ENCODE measurements at regions not wholly inside any gene's neighbourhood (a gene's known extent, or its start where the extent isn't known, plus 50 kb on each side); places are given as distances from the start of the nearest gene placed in this dataset.
"Not testable (repeated sequence)": the region's sequence is repeated elsewhere in the genome, so short reads cannot be mapped to it uniquely, and the experiment has no call there.

DNA sequence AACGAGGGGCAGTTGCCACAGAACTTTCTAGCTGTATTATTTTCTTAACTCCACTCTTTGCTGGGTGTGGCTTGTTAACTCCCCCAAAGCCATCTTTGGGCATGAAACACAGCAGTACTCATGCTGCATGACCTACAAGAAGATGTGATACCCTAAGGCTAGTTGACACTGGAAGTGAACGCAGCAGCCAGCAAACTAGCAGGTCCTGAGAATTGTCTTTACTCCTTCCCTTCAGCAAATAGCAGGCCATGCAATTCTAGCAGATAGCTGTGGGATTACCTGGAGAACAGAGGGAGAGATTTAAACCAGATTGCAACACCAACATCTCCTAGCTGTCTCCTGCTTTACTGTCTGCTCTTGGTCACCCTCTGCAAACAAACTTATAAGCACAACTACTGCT is 688.0 kb upstream of the ZWINT start:
- no peak overlapping the region for H3K4me3 Mint-ChIP-seq
- no peaks in the 10 kb centered on the region for H3K36me3 Mint-ChIP-seq (ENCODE audit: insufficient read depth)
- no peak for DNase-seq (ENCODE audit: low spot score in 2 of 2)
- H3K4me1 Mint-ChIP-seq: no peaks in the 10 kb centered on the region
- no peak for ATAC-seq (replicated peaks; ENCODE audit: extremely low read depth, poor library complexity, severe bottlenecking)
- no peaks in the 10 kb centered on the region for H3K27me3 Mint-ChIP-seq
- H3K27ac Mint-ChIP-seq (ENCODE audit: low read depth): no peak overlapping the region
- H3K9me3 Mint-ChIP-seq: peaks cover 21% of the 10 kb centered on the region

DNA sequence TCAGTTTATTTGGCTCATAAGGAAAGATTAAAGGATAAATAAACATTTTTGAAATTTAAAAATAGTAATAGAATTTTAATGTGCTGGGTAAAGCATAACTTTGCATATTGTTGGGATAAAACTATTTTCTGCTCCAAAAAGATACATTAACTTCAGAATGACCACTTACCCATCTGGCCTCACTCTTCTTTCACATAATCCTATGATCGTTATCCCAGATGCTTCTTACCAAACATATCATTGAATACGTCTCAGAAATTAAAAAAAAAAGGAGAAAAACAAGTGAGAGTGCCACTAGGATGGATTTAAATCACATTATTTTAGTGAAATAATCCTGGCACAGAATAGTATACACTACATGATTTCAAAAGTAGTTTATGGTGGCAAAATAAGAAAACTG is 677.5 kb upstream of the ZWINT start:
- Mint-ChIP-seq H3K27me3 (no peaks in the 10 kb centered on the region), H3K4me1 (no peaks in the 10 kb centered on the region), H3K27ac (ENCODE audit: low read depth) (no peak overlapping the region), H3K9me3 (peaks cover 13% of the 10 kb centered on the region), H3K4me3 (no peak overlapping the region), H3K36me3 (ENCODE audit: insufficient read depth) (no peaks in the 10 kb centered on the region)
- no peak for ATAC-seq (replicated peaks; ENCODE audit: extremely low read depth, poor library complexity, severe bottlenecking)
- DNase-seq (ENCODE audit: low spot score in 2 of 2): no peak

DNA sequence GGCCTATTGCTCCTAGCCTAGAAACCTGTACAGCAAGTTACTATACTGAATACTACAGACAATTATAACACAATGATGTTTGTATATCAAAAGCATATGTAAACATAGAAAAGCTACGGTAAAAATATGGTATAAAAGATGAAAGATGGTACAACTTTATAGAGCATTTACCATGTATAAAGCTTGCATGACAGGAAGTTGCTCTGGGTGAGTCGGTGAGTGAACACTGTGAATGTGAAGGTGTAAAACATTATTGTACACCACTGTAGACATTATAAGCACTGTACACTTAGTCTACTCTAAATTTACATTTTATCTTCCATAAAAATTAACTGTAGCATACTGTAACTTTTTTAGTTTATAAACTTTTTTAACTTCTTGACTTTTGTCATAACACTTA is 674.3 kb upstream of the ZWINT start:
- no peak overlapping the region for H3K4me3 Mint-ChIP-seq
- H3K27ac Mint-ChIP-seq (ENCODE audit: low read depth): no peak overlapping the region
- H3K36me3 Mint-ChIP-seq (ENCODE audit: insufficient read depth): no peaks in the 10 kb centered on the region
- peaks cover 26% of the 10 kb centered on the region for H3K9me3 Mint-ChIP-seq
- no peaks in the 10 kb centered on the region for H3K27me3 Mint-ChIP-seq
- no peaks in the 10 kb centered on the region for H3K4me1 Mint-ChIP-seq
- ATAC-seq (replicated peaks; ENCODE audit: extremely low read depth, poor library complexity, severe bottlenecking): no peak
- no peak for DNase-seq (ENCODE audit: low spot score in 2 of 2)

DNA sequence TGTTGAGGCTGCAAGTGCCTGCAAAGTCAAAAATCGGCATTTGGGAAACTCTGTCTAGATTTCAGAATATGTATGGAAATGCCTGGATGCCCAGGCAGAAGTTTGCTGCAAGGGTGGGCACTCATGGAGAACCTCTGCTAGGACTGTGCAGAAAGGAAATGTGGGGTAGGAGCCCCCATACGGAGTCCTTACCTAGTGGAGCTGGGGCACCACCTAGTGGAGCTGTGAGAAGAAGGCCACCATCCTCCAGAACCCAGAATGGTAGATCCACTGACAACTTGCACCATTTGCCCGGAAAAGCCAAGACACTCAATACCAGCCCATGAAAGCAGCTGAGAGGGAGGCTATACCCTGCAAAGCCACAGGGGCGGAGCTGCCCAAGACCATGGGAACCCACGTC is 671.2 kb upstream of the ZWINT start:
- ATAC-seq (replicated peaks; ENCODE audit: extremely low read depth, poor library complexity, severe bottlenecking); H3K27me3 Mint-ChIP-seq; H3K4me3 Mint-ChIP-seq; H3K4me1 Mint-ChIP-seq; H3K36me3 Mint-ChIP-seq (ENCODE audit: insufficient read depth); H3K27ac Mint-ChIP-seq (ENCODE audit: low read depth); DNase-seq (ENCODE audit: low spot score in 2 of 2): not testable (repeated sequence)
- peaks cover 29% of the 10 kb centered on the region for H3K9me3 Mint-ChIP-seq

DNA sequence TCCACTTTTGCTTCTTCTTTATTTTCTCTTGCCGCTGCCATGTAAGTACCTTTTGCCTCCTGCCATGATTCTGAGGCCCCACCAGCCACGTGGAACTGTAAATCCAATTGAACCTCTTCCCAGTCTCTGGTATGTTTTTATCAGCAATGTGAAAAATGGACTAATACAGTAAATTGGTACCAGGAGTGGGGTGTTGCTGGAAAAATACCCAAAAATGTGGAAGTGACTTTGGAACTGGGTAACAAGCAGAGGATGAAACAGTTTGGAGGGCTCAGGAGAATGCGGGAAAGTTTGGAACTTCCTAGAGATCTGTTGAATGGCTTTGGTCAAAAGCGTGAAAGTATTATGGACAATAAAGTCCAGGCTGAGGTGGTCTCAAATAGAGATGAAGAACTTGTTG is 670.3 kb upstream of the ZWINT start:
- DNase-seq (ENCODE audit: low spot score in 2 of 2): no peak
- no peaks in the 10 kb centered on the region for H3K4me1 Mint-ChIP-seq
- no peak overlapping the region for H3K4me3 Mint-ChIP-seq
- H3K27ac Mint-ChIP-seq (ENCODE audit: low read depth): no peak overlapping the region
- H3K9me3 Mint-ChIP-seq: peaks cover 26% of the 10 kb centered on the region
- ATAC-seq (replicated peaks; ENCODE audit: extremely low read depth, poor library complexity, severe bottlenecking): no peak
- H3K27me3 Mint-ChIP-seq: no peaks in the 10 kb centered on the region
- H3K36me3 Mint-ChIP-seq (ENCODE audit: insufficient read depth): no peaks in the 10 kb centered on the region

DNA sequence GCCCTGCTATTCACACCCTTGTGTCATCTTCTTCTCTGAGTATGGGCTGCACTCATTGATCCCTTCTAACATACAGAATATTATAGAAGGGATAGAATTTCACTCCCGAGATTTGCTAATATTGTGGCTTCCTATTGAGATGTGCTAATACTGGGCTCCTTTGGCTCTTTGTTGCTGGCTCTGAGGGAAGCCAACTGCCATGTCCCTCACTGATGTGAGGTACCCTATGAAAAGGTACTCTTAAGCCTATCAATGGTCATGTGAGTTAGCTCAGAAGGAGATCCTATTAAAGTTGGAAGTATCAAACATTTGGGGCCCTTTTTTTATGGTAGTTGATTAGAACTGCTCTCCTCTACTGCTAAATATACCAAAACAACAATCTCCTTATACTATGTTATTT is 665.2 kb upstream of the ZWINT start:
- Mint-ChIP-seq H3K4me1 (no peaks in the 10 kb centered on the region), H3K4me3 (no peak overlapping the region), H3K27me3 (no peaks in the 10 kb centered on the region), H3K36me3 (ENCODE audit: insufficient read depth) (no peaks in the 10 kb centered on the region), H3K9me3 (peaks cover 9% of the 10 kb centered on the region), H3K27ac (ENCODE audit: low read depth) (no peak overlapping the region)
- DNase-seq (ENCODE audit: low spot score in 2 of 2) (no peak), ATAC-seq (replicated peaks; ENCODE audit: extremely low read depth, poor library complexity, severe bottlenecking) (no peak)

DNA sequence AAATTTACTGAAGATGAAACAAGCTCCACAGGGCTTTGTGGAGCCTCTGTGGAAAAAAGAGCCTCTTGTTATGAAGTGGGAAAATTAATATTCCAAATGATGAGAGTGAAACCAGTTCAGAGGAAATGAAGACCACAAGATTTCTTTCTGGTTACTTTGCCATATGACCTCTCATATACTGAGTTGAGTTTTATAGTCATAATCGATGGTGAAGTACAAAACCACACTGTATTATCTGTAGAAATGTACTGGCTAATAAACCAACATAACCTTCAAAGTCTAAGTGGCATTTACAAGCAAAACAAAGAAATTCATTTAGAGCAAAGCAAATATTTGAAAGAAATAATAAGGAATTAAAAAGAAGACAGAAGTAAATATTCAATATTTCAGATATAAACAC is 662.6 kb upstream of the ZWINT start:
- Mint-ChIP-seq H3K27me3 (no peaks in the 10 kb centered on the region), H3K27ac (ENCODE audit: low read depth) (no peak overlapping the region), H3K36me3 (ENCODE audit: insufficient read depth) (no peaks in the 10 kb centered on the region), H3K4me3 (no peak overlapping the region), H3K4me1 (no peaks in the 10 kb centered on the region), H3K9me3 (peaks cover 6% of the 10 kb centered on the region)
- DNase-seq (ENCODE audit: low spot score in 2 of 2): no peak
- ATAC-seq (replicated peaks; ENCODE audit: extremely low read depth, poor library complexity, severe bottlenecking): no peak

DNA sequence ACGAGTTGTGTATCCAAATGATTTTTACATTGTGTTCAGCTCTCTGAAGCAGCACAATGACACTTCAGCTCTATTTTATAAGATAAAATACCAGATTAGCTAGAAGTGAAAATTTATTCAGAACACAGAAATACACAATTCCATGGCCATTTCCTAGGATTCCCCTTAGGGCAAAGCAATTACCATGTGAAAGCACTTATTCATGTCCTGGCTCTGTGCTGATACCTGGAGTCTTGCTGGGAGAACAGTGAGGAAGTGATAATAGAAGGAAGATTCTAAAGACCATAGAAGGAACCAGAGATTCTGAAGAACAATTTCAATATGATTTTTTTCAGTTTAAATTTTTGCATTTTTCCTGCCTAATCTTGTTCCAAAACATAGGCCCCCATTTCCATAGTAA is 657.4 kb upstream of the ZWINT start:
- DNase-seq (ENCODE audit: low spot score in 2 of 2): no peak
- no peak for ATAC-seq (replicated peaks; ENCODE audit: extremely low read depth, poor library complexity, severe bottlenecking)
- H3K27me3 Mint-ChIP-seq: no peaks in the 10 kb centered on the region
- H3K9me3 Mint-ChIP-seq: peaks cover 11% of the 10 kb centered on the region
- no peaks in the 10 kb centered on the region for H3K4me1 Mint-ChIP-seq
- no peak overlapping the region for H3K4me3 Mint-ChIP-seq
- H3K27ac Mint-ChIP-seq (ENCODE audit: low read depth): no peak overlapping the region
- H3K36me3 Mint-ChIP-seq (ENCODE audit: insufficient read depth): no peaks in the 10 kb centered on the region

DNA sequence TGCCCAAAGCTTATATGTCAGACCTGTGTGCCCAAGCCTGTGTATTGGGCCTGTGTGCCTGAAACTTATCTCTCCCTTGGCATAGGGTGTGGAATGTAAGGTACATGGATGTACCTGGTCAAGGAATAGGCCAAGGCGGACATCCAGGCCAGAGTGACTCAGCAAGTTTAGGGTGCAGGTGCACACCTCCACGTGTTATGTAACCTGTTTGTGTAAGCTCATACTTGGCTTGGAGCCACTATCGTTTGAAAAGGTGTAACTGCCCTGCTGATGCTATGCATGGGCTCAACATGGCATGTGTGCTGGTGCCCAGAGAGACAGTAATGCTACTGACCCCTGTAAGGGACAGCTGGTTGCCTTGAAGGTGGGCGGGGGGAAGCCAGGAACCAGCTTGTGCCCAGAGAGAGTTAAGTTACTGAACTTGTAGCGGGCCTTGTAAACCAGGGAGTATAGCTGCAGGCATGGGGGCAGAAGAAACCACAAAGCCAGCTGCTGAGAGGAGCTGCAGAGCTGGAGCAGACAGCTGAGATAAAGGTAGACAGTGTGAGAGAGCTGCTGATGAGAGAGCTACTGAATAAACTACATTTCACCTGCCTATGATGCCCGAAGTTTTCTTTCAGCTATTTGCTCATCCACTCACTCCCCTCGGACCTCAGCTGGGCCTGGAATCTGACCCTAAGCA is 656.4 kb upstream of the ZWINT start:
- H3K4me1 Mint-ChIP-seq: no peaks in the 10 kb centered on the region
- H3K9me3 Mint-ChIP-seq: peaks cover 11% of the 10 kb centered on the region
- no peaks in the 10 kb centered on the region for H3K27me3 Mint-ChIP-seq
- no peak overlapping the region for H3K27ac Mint-ChIP-seq (ENCODE audit: low read depth)
- no peaks in the 10 kb centered on the region for H3K36me3 Mint-ChIP-seq (ENCODE audit: insufficient read depth)
- ATAC-seq (replicated peaks; ENCODE audit: extremely low read depth, poor library complexity, severe bottlenecking) (no peak), DNase-seq (ENCODE audit: low spot score in 2 of 2) (no peak)
- H3K4me3 Mint-ChIP-seq: no peak overlapping the region

DNA sequence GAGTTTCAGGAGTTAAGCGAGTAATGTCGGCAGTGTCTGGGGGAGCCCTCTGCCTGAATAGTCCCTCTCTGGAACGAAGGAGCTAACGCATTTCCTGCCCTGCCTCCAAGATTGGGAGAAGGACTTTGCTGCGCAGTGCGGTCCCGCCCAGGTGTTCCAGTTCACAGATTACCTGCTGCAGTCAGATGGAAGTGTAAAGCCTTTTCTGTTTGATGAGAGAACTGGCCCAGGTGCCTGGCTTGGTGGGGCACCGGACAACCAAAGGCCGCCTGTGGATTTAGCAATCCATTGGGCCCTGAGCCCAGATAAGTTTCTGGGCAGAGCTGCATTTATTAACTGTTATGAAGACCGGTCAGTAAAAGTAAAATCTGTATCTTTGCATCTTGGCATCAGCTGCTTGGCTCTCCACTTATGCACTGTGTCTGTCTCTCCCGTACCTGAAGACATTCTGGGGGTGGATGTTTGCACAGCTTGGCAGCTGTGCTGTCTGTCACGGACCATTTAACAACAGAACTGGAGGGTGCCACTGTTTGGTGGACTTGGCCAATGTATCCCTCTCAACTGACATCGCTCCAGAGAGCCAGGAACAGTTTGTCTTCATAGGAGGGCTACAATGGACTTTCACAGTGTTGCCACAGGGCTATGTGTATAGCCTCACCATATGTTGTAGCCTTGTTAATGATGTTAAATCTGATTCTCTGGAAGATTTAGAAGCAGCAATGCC is 654.7 kb upstream of the ZWINT start:
- ATAC-seq (replicated peaks; ENCODE audit: extremely low read depth, poor library complexity, severe bottlenecking) (no peak), DNase-seq (ENCODE audit: low spot score in 2 of 2) (no peak)
- no peak overlapping the region for H3K4me3 Mint-ChIP-seq
- H3K27ac Mint-ChIP-seq (ENCODE audit: low read depth): no peak overlapping the region
- H3K36me3 Mint-ChIP-seq (ENCODE audit: insufficient read depth): no peaks in the 10 kb centered on the region
- H3K4me1 Mint-ChIP-seq: no peaks in the 10 kb centered on the region
- H3K9me3 Mint-ChIP-seq: peaks cover 11% of the 10 kb centered on the region
- H3K27me3 Mint-ChIP-seq: no peaks in the 10 kb centered on the region

DNA sequence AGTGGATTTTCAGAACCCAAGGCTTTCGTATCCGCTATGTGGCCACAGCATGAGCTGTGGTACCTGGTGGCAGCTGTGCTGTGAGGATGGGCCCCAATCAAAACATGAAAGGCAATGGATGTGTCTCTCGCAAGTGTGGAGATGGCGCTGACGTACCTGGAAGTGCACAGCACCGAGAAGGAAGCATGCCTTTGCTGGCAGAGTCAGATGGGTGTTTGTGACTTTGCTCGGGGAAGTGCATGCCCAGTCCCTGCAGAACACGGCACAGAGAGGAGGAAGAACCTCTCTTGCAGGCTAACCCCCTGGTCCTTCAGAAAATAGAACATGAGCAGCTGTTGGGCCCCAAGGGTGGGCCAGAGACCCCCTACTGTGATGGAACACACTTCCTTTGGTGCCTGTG is 654.1 kb upstream of the ZWINT start:
- H3K4me1 Mint-ChIP-seq: no peaks in the 10 kb centered on the region
- no peak overlapping the region for H3K4me3 Mint-ChIP-seq
- no peaks in the 10 kb centered on the region for H3K36me3 Mint-ChIP-seq (ENCODE audit: insufficient read depth)
- no peaks in the 10 kb centered on the region for H3K27me3 Mint-ChIP-seq
- ATAC-seq (replicated peaks; ENCODE audit: extremely low read depth, poor library complexity, severe bottlenecking) (no peak), DNase-seq (ENCODE audit: low spot score in 2 of 2) (no peak)
- H3K27ac Mint-ChIP-seq (ENCODE audit: low read depth): no peak overlapping the region
- peaks cover 11% of the 10 kb centered on the region for H3K9me3 Mint-ChIP-seq

DNA sequence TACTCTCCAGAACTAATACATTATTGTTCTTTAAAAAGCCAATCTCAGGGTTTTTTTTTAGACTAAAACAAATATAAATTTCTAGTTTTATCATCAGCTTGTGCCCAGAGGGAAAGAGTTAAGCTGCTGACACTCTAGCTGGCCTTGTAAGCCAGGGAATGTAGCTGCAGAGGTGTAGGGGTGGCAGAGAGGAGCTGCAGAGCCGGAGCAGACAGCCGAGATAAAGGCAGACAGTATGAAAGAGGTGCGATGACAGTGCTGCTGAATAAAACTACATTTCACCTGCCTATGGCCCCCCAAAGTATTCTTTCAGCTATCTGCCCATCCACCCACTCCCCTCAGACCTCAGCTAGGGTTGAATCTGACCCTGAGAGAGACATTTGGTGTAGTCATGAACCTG is 653.7 kb upstream of the ZWINT start:
- no peak for DNase-seq (ENCODE audit: low spot score in 2 of 2)
- Mint-ChIP-seq H3K36me3 (ENCODE audit: insufficient read depth) (no peaks in the 10 kb centered on the region), H3K4me3 (no peak overlapping the region), H3K9me3 (peaks cover 9% of the 10 kb centered on the region), H3K27me3 (no peaks in the 10 kb centered on the region), H3K4me1 (no peaks in the 10 kb centered on the region), H3K27ac (ENCODE audit: low read depth) (no peak overlapping the region)
- ATAC-seq (replicated peaks; ENCODE audit: extremely low read depth, poor library complexity, severe bottlenecking): no peak

DNA sequence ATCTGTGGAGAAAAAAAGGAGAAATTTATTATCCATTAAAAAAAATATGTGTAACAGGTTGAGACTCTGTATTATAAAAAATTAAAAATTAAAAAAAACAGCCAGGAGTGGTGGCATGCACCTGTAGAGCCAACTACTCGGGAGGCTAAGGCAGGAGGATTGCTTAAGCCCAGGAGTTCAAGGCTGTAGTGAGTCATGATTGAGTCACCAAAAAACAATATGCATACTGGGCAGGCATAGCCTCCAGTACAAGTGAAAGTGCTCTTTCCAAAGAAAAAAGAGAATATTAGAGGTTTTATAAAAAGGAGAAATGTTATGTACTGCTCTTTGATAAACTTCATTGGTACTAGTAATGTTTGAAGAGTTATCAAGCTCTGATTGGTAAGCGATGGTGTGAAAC is 647.1 kb upstream of the ZWINT start:
- H3K4me3 Mint-ChIP-seq: no peak overlapping the region

More for the DNA sequence above, 647.1 kb upstream of the ZWINT start:
- no peak overlapping the region for H3K27ac Mint-ChIP-seq (ENCODE audit: low read depth)
- no peak for ATAC-seq (replicated peaks; ENCODE audit: extremely low read depth, poor library complexity, severe bottlenecking)
- no peaks in the 10 kb centered on the region for H3K27me3 Mint-ChIP-seq
- no peaks in the 10 kb centered on the region for H3K36me3 Mint-ChIP-seq (ENCODE audit: insufficient read depth)
- H3K4me1 Mint-ChIP-seq: no peaks in the 10 kb centered on the region
- no peak for DNase-seq (ENCODE audit: low spot score in 2 of 2)
- H3K9me3 Mint-ChIP-seq: peaks cover 13% of the 10 kb centered on the region

Measured in central memory CD8-positive, alpha-beta T cell (primary cell).